GM21529 (cell line): ENCODE measurements at regions not wholly inside any gene's neighbourhood (a gene's known extent, or its start where the extent isn't known, plus 50 kb on each side); places are given as distances from the start of the nearest gene placed in this dataset.
"Not testable (repeated sequence)": the region's sequence is repeated elsewhere in the genome, so short reads cannot be mapped to it uniquely, and the experiment has no call there.

Experiments
- ATAC-seq: cut with Tn5 transposase; IDR thresholded peaks from one replicate; pipeline ENCODE4 v1.9.1; 2021; ENCODE audit not compliant: unreplicated experiment

DNA sequence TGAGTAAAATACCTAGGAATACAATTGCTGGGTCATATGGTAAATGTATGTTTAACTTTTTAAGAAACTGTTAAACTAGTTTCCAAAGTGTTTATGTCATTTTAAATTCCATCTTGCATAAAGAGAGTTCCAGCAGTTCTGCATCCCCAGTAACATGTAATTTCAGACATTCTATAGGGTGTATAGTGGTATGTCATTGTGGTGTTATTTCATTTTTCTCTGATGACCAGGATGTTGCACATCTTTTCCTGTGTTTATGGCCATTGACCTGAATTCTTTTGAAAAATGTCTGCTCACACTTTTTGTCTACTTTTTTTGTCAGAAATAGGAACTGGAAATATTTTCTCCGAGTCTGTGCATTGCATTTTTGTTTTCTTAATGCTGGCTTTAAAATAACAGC, 128.9 kb downstream of the TMEM200A start:
- ATAC-seq = no peak

- no peak for ATAC-seq
Observed at GRCh38 chr6:130500693-130501092, 134.9 kb downstream of the TMEM200A start.

- no peak for ATAC-seq
Observed at GRCh38 chr6:130503146-130503545, 137.3 kb downstream of the TMEM200A start.

- no peak for ATAC-seq
Observed at GRCh38 chr6:130505808-130506598, 140.2 kb downstream of the TMEM200A start.

- ATAC-seq = not testable (repeated sequence)
Observed at GRCh38 chr6:130507005-130507665, 141.3 kb downstream of the TMEM200A start.

- no peak for ATAC-seq
Observed at GRCh38 chr6:130507666-130508028, 141.8 kb downstream of the TMEM200A start.

DNA sequence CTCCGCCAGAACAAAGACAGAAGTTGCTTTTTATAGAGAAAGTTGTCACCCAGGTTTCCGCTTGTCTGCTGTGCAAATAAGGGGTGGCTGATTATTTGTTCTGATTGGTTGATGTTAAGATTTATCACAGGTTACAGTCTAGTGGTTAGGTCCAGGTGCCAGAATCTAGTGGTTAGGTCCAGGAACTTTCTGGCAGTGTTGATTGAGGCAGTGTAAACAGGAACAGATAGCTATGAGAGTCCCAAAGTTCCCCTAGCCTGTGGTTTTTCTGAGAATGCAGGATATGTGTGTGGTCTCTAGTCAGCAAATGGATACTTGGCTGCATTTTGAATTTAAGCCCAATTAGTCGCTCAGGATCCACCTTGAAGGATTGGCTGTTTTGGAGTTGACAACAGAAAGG, 148.0 kb downstream of the TMEM200A start:
- peak; percentile 53 for ATAC-seq

DNA sequence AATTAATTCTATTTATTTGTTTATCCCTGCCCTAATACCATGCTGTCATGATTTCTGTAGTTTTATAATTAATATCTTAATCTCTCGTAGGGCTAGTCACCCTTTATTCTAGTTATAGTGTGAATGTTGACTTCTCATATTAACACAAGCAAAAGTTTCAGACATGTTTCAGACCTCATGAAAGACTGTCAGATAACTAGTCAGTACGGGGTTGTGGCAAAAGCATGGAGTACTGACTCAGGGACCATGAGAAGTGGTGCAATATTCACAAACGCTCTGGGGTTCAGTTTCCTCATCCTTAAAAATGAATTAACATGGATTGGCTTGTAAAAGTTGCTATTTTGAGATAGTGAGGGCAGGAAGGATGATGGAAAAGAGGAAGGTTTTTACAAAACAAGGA, 148.9 kb downstream of the TMEM200A start:
- ATAC-seq = no peak

- ATAC-seq = no peak
Observed at GRCh38 chr6:130515306-130515705, 149.5 kb downstream of the TMEM200A start.

GRCh38 chr6:130516604-130517003, 150.8 kb downstream of the TMEM200A start:
- no peak for ATAC-seq

- ATAC-seq = peak; percentile 91
Observed at GRCh38 chr6:130517444-130517931, 151.7 kb downstream of the TMEM200A start.

- no peak for ATAC-seq
Observed at GRCh38 chr6:130518588-130518987, 152.8 kb downstream of the TMEM200A start.

DNA sequence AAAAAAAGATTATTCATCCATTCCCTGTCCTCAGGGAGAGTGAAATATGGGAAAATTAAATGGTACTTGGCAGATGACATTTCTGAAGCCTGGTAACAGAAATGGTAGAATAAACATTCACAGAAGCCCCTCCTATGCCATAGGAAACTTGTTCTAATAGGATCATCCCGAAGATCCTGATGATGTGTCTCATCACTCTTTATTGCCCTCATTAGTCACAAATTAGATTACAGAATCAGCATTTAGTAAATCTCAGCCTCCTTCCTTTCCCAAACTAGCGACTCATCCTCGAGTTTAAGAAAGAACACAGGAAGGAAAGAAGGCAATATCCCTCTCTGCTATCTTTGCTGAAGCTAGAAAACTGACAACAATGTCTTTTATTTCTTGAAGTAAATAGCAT, 154.4 kb downstream of the TMEM200A start:
- ATAC-seq = no peak

GRCh38 chr6:130520801-130521200, 155.0 kb downstream of the TMEM200A start:
- ATAC-seq = no peak

DNA sequence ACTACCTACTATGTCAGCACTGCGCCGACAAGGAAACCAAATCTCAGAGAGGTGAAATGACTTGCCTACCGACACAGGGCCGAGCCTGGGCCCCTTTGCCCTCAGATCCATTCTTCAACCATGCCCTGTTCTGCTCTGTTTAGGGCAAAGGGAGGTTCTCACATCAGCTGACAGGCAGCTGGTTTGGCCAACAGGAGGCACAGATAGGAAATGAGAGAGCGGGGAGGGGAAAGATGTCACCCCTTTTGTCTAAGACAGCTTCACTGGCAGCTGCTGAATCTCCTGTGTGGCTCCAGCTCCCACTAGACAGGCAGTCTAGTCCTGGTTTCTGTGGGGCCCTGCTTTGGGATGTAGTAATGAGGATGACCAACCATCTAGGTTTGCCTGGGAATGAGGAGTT, 158.7 kb downstream of the TMEM200A start:
- no peak for ATAC-seq

DNA sequence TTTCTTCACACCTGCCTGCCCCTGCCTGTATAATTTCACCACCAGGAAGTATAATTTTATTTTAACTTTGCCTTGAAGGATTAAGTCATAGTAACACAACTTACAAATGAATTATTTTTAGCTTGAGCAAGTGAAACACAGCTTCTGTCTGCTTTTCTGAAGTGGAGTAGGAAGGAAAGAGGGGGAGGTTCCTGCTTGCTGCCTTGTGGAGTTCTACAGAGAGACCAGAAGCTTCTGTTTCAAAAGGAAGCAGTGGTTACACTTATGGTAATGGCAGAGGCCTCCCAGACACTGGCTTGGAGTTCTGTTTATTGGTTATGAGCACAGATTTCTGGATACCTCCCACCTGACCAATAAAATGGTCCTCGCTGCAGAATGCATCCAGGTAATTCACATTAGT, 159.6 kb downstream of the TMEM200A start:
- peak; percentile 75 for ATAC-seq

- no peak for ATAC-seq
Observed at GRCh38 chr6:130526466-130526865, 160.6 kb downstream of the TMEM200A start.

- ATAC-seq = no peak
Observed at GRCh38 chr6:130527173-130527572, 161.4 kb downstream of the TMEM200A start.

- ATAC-seq = no peak
Observed at GRCh38 chr6:130529569-130530149, 163.8 kb downstream of the TMEM200A start.

DNA sequence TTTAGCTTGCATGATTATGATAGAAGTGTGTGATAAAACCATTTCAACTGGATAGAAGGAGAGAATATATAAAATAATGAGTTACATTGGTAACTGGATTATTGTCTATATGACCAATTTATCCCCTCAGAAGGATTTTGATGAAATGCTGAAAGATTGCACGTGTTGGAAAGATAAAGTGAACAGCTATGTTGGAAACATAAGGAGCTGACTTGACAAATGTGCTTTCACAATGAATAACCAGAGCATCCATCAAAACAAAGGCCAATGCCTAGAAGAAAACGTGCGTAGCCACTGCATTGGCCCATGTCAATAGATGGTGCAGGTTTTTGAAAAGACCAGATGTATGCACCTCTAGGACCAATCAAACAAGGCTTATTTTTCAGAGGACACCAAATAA, 168.8 kb downstream of the TMEM200A start:
- ATAC-seq = no peak

DNA sequence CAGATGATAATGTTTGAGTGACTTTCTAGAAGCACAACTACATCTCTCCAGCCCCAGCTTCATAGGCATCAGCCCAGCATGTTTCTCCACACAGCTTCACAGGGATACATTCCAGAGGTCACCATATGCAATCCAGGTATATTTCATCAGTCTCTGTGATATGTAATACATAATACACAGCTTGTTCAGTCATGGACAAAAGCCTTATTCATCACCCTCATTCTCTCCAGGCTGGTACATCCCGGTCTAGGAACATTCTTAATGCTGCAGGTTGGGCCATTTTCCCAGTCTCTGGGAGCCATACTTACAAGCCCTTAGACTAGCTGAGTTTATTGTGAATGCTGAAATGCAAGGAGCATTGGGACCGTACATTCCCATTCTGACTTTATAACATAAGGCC, 169.4 kb downstream of the TMEM200A start:
- ATAC-seq = no peak

DNA sequence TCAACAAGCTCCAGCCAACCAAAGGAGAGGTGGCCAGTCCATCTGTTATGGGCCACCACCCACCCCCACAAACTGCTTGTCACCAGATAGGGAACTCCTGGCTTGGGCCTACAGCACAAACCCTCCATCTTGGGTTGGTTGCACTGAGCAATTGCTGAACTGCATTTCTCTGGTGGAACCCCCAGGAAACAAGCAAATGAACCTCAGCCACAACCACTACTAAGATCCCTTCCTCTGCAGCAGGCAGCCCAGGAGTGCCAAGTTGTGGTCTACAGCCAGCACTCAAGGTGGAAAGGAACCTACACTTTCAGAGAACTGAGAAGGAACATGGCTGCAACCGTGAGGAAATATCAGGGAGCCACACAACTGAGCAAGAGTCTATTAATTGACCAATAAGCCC, 171.6 kb downstream of the TMEM200A start:
- no peak for ATAC-seq
